Neural cell (in vitro differentiated cells): ENCODE measurements at regions not wholly inside any gene's neighbourhood (a gene's known extent, or its start where the extent isn't known, plus 50 kb on each side); places are given as distances from the start of the nearest gene placed in this dataset.

ENCODE experiments used
- H2AFZ ChIP-seq: fragments of 200-600, 300-800 bp; sonication (generic), shearing (Covaris generic); 2 replicates; pipeline ENCODE4 v1.6.0; 2014; ENCODE audit warnings: low read depth, mild to moderate bottlenecking, antibody characterized with exemption, low read length, moderate library complexity
- H3F3A ChIP-seq: fragments of 200-600 bp; shearing (Covaris generic); 2 replicates; pipeline ENCODE4 v1.6.1; 2016; ENCODE audit warnings: mild to moderate bottlenecking, moderate library complexity, mixed read lengths, antibody characterized with exemption, low read length; ENCODE audit not compliant: insufficient read depth, poor library complexity, severe bottlenecking
- H3K27ac ChIP-seq: fragments of 200-600, 300-800 bp; sonication (generic), shearing (Covaris generic); 2 replicates; pipeline ENCODE4 v1.5.1; 2014; ENCODE audit warnings: mild to moderate bottlenecking, low read length, moderate library complexity
- H3K27me3 ChIP-seq: fragments of 300-800, 200-600 bp; sonication (generic), shearing (Covaris generic); 2 replicates; pipeline ENCODE4 v1.6.0; 2014; ENCODE audit warnings: mild to moderate bottlenecking, low read depth, low read length, moderate library complexity; ENCODE audit not compliant: insufficient read depth
- H3K36me3 ChIP-seq: fragments of 300-800, 200-600 bp; sonication (generic), shearing (Covaris generic); 2 replicates; pipeline ENCODE4 v1.5.1; 2014; ENCODE audit warnings: mild to moderate bottlenecking, antibody characterized with exemption, low read length, moderate library complexity; ENCODE audit not compliant: insufficient read depth
- H3K4me2 ChIP-seq: fragments of 300-800, 200-600 bp; sonication (generic), shearing (Covaris generic); 2 replicates; pipeline ENCODE4 v1.6.0; 2014; ENCODE audit warnings: mild to moderate bottlenecking, low read length
- H3K4me3 ChIP-seq: fragments of 300-800, 200-600 bp; sonication (generic), shearing (Covaris generic); 2 replicates; pipeline ENCODE4 v1.5.1; 2014; ENCODE audit warnings: mild to moderate bottlenecking, low read length, moderate library complexity
- H3K79me2 ChIP-seq: fragments of 200-600 bp; shearing (Covaris generic); replicated peaks from 2 replicates; pipeline ENCODE4 v1.6.0; 2014; ENCODE audit warnings: mild to moderate bottlenecking, low read length, moderate library complexity; ENCODE audit not compliant: insufficient read depth
- H3K9ac ChIP-seq: fragments of 300-800, 200-600 bp; sonication (generic), shearing (Covaris generic); 2 replicates; pipeline ENCODE4 v1.6.1; 2016; ENCODE audit warnings: mild to moderate bottlenecking, low read length, mixed read lengths
- H3K9me2 ChIP-seq: fragments of 200-600 bp; shearing (Covaris generic); 2 replicates; pipeline ENCODE4 v1.6.1; 2016; ENCODE audit warnings: mild to moderate bottlenecking, low read length, mixed read lengths; ENCODE audit not compliant: insufficient read depth
- H3K9me3 ChIP-seq: fragments of 200-600, 300-800 bp; sonication (generic), shearing (Covaris generic); 2 replicates; pipeline ENCODE4 v1.6.1; 2016; ENCODE audit warnings: mild to moderate bottlenecking, mixed run types, low read length, moderate library complexity, mixed read lengths
- H4K20me1 ChIP-seq: fragments of 200-600 bp; shearing (Covaris generic); 2 replicates; pipeline ENCODE4 v1.6.1; 2016; ENCODE audit warnings: mild to moderate bottlenecking, mixed run types; ENCODE audit not compliant: insufficient read depth
- CTCF ChIP-seq: fragments of 450-650 bp; IDR thresholded peaks from 2 replicates; pipeline ENCODE4 v1.5.1; 2014; ENCODE audit warnings: antibody characterized with exemption, mild to moderate bottlenecking, moderate library complexity; ENCODE audit not compliant: poor library complexity, severe bottlenecking
- EP300 ChIP-seq: fragments of 450-650 bp; conservative IDR thresholded peaks from 2 replicates; pipeline ENCODE4 v1.6.1; 2014; ENCODE audit warnings: antibody characterized with exemption, mild to moderate bottlenecking, moderate library complexity; ENCODE audit not compliant: poor library complexity, severe bottlenecking
- EZH2 ChIP-seq: fragments of 200-600, 300-800 bp; shearing (Covaris generic), sonication (generic); IDR thresholded peaks from 2 replicates; pipeline ENCODE4 v1.6.1; 2014; ENCODE audit warnings: antibody characterized with exemption, low read length, borderline replicate concordance, mild to moderate bottlenecking; ENCODE audit not compliant: insufficient read depth, poor library complexity, severe bottlenecking
- MXI1 ChIP-seq: fragments of 450-650 bp; conservative IDR thresholded peaks from 2 replicates; pipeline ENCODE4 v1.6.1; 2014; ENCODE audit warnings: antibody characterized with exemption, mild to moderate bottlenecking; ENCODE audit not compliant: poor library complexity, severe bottlenecking
- POLR2AphosphoS5 ChIP-seq: IDR thresholded peaks from 2 replicates; pipeline ENCODE4 v1.6.1; 2012
- RAD21 ChIP-seq: fragments of 450-650 bp; conservative IDR thresholded peaks from 2 replicates; pipeline ENCODE4 v1.6.1; 2014; ENCODE audit warnings: antibody characterized with exemption, mild to moderate bottlenecking, moderate library complexity
- REST ChIP-seq: IDR thresholded peaks from 2 replicates; pipeline ENCODE4 v1.6.1; 2012; ENCODE audit warnings: borderline replicate concordance
- SMC3 ChIP-seq: fragments of 450-650 bp; conservative IDR thresholded peaks from 2 replicates; pipeline ENCODE4 v1.6.1; 2014; ENCODE audit warnings: antibody characterized with exemption, mild to moderate bottlenecking, moderate library complexity; ENCODE audit not compliant: poor library complexity
- TAF1 ChIP-seq: IDR thresholded peaks from 2 replicates; pipeline ENCODE4 v1.6.1; 2012; ENCODE audit warnings: low read depth

GRCh38 chr13:85650613-85651012 is 148.6 kb downstream of the SLITRK6 start:
- no peak overlapping the region for H2AFZ ChIP-seq

GRCh38 chr13:85640727-85641126 is 158.5 kb downstream of the SLITRK6 start:
- Histone ChIP-seq H4K20me1 (no peaks in the 10 kb centered on the region), H3K36me3 (no peaks in the 10 kb centered on the region), H3K9me3 (no peaks in the 10 kb centered on the region), H3K9ac (no peak overlapping the region), H2AFZ (no peak overlapping the region), H3F3A (no peaks in the 10 kb centered on the region), H3K4me2 (no peak overlapping the region), H3K4me3 (no peak overlapping the region), H3K79me2 (no peaks in the 10 kb centered on the region), H3K27me3 (no peaks in the 10 kb centered on the region), H3K9me2 (no peaks in the 10 kb centered on the region), H3K27ac (no peak overlapping the region)
- no peak for TF ChIP-seq RAD21
- no peak for TF ChIP-seq MXI1
- no peak for TF ChIP-seq SMC3
- TF ChIP-seq POLR2AphosphoS5, result no peak
- no peak for TF ChIP-seq CTCF
- no peak for TF ChIP-seq EP300

More at GRCh38 chr13:85650613-85651012, 148.6 kb downstream of the SLITRK6 start:
- Histone ChIP-seq H3K79me2 (no peaks in the 10 kb centered on the region), H3K4me2 (no peak overlapping the region), H3F3A (no peaks in the 10 kb centered on the region), H4K20me1 (no peaks in the 10 kb centered on the region), H3K9me2 (no peaks in the 10 kb centered on the region), H3K4me3 (no peak overlapping the region), H3K27ac (no peak overlapping the region), H3K9me3 (no peaks in the 10 kb centered on the region), H3K36me3 (no peaks in the 10 kb centered on the region), H3K9ac (no peak overlapping the region), H3K27me3 (no peaks in the 10 kb centered on the region)
- TF ChIP-seq EZH2 (no peak), SMC3 (no peak), REST (no peak), POLR2AphosphoS5 (no peak), CTCF (no peak), EP300 (no peak), RAD21 (no peak), TAF1 (no peak), MXI1 (no peak)
